ENCODE measurements at regions not wholly inside any gene's neighbourhood (a gene's known extent, or its start where the extent isn't known, plus 50 kb on each side); places are given as distances from the start of the nearest gene placed in this dataset.

GRCh38 chr7:121480058-121480457, 84.0 kb upstream of the FAM3C start:
- WGBS, 2 experiments (ENCODE audit: insufficient coverage in 2 of 2): 0 to 33% methylated on average over 1 to 2 of the region's 2 CpGs
- H3K4me3 ChIP-seq (ENCODE audit: extremely low read depth, insufficient read depth, low read length, poor library complexity, severe bottlenecking): no peak overlapping the region
- H3K4me1 ChIP-seq (ENCODE audit: control insufficient read depth, insufficient read depth, low read length, poor library complexity, severe bottlenecking): peaks cover 17% of the 10 kb centered on the region
- no peaks in the 10 kb centered on the region for H3K36me3 ChIP-seq (ENCODE audit: control insufficient read depth, insufficient read depth, low read length)
- peak overlapping the region; percentile 91 for H3K27ac ChIP-seq (ENCODE audit: low read depth, low read length, severe bottlenecking)
- H3K9me3 ChIP-seq (ENCODE audit: control insufficient read depth, low read length): no peaks in the 10 kb centered on the region

- Histone ChIP-seq H3K27ac (ENCODE audit: low read depth, low read length, severe bottlenecking) (no peak overlapping the region), H3K4me3 (ENCODE audit: extremely low read depth, insufficient read depth, low read length, poor library complexity, severe bottlenecking) (no peak overlapping the region)
- WGBS, 2 experiments (ENCODE audit: insufficient coverage in 2 of 2): 100% methylated on average over 1 of the region's 5 CpGs; no CpG with 5 or more reads in 1 of the 2 experiments
Observed at GRCh38 chr7:121479466-121479865, 83.4 kb upstream of the FAM3C start.

DNA sequence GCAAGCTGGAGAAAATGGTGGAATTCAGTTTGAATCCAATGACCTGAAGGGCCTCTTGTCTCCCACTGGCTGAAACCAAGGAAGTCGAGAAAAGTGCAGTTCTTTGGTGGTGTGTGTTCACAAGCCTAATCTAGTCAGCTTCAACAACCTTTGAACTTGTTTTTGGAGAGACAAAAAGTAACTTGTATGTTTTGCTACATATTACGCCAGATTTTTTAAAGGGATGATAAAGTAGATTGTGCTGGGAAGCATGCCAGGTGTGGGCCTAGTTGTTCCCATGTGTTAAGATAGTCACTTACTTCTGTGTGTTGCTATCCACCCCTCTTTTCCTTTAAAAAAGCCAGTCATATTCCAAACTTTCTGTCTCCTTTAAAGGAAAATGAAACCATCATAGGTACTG, 79.7 kb upstream of the FAM3C start:
- WGBS, 2 experiments (ENCODE audit: insufficient coverage in 2 of 2): 100% methylated on average over 1 to 2 of the region's 2 CpGs

More at GRCh38 chr7:121479466-121479865, 83.4 kb upstream of the FAM3C start:
- H3K36me3 ChIP-seq (ENCODE audit: control insufficient read depth, insufficient read depth, low read length): no peaks in the 10 kb centered on the region
- peaks cover 17% of the 10 kb centered on the region for H3K4me1 ChIP-seq (ENCODE audit: control insufficient read depth, insufficient read depth, low read length, poor library complexity, severe bottlenecking)
- no peaks in the 10 kb centered on the region for H3K9me3 ChIP-seq (ENCODE audit: control insufficient read depth, low read length)

DNA sequence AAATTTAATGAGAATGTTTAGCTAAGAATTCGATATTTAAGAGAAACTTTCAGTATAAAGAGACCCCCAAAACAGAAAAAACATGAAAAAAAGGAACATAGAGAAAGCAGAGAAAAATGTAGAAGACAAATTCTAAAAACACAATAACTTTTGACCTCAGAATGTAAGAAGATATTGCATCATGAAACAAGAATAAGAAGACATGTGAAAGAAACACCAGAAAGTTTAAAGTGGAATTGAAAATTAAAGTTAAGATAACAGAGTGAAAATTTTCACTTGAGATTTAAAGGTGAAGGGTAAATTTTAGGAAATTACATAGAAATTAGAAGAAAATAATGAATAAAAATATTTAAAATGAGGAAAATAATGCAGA, 78.2 kb upstream of the FAM3C start:
- no CpG with 5 or more reads among the region's 1 CpG for WGBS, 2 experiments (ENCODE audit: insufficient coverage in 2 of 2)
- no peak overlapping the region for H3K4me3 ChIP-seq (ENCODE audit: extremely low read depth, insufficient read depth, low read length, poor library complexity, severe bottlenecking)
- no peak overlapping the region for H3K27ac ChIP-seq (ENCODE audit: low read depth, low read length, severe bottlenecking)
- H3K9me3 ChIP-seq (ENCODE audit: control insufficient read depth, low read length): no peaks in the 10 kb centered on the region
- no peaks in the 10 kb centered on the region for H3K36me3 ChIP-seq (ENCODE audit: control insufficient read depth, insufficient read depth, low read length)
- H3K4me1 ChIP-seq (ENCODE audit: control insufficient read depth, insufficient read depth, low read length, poor library complexity, severe bottlenecking): peaks cover 5% of the 10 kb centered on the region

More for the DNA sequence above, 79.7 kb upstream of the FAM3C start:
- peaks cover 16% of the 10 kb centered on the region for H3K4me1 ChIP-seq (ENCODE audit: control insufficient read depth, insufficient read depth, low read length, poor library complexity, severe bottlenecking)
- no peak overlapping the region for H3K27ac ChIP-seq (ENCODE audit: low read depth, low read length, severe bottlenecking)
- H3K4me3 ChIP-seq (ENCODE audit: extremely low read depth, insufficient read depth, low read length, poor library complexity, severe bottlenecking): no peak overlapping the region
- H3K36me3 ChIP-seq (ENCODE audit: control insufficient read depth, insufficient read depth, low read length): no peaks in the 10 kb centered on the region
- no peaks in the 10 kb centered on the region for H3K9me3 ChIP-seq (ENCODE audit: control insufficient read depth, low read length)

DNA sequence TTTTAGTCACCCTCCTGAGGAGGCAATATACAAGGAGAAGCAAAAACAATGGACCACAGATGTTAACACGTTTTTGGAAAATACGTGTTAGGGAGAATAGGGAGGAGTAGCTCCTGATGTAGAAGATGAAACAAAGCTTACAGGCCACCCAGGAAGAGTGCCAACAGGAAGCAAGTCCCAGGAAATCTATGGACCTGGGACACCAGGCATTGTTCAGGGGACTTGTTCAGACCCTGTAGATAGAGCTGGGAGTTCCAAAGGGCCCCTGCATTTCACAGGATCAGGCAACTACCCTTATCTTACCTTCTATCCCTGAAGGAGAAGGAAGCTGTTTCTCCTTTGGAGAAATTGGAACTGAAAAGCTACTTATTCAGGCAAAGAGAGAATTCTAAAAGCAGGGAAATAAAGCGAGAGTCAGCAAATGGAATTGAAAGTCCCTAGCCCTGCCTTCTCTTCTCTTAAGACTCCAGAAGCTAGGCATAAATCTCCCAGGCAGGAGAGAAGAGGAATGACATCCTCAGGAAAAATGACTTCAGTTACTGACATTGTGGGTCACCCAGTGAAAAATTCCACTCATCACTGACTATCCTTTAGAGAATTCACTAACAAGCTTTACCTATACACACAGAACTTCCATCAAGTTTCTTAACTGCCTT, 77.7 kb upstream of the FAM3C start:
- H3K27ac ChIP-seq (ENCODE audit: low read depth, low read length, severe bottlenecking): no peak overlapping the region
- H3K9me3 ChIP-seq (ENCODE audit: control insufficient read depth, low read length): no peaks in the 10 kb centered on the region
- WGBS, 2 experiments (ENCODE audit: insufficient coverage in 2 of 2): 68 to 73% methylated on average over 2 to 3 of the region's 3 CpGs
- no peak overlapping the region for H3K4me3 ChIP-seq (ENCODE audit: extremely low read depth, insufficient read depth, low read length, poor library complexity, severe bottlenecking)
- no peaks in the 10 kb centered on the region for H3K36me3 ChIP-seq (ENCODE audit: control insufficient read depth, insufficient read depth, low read length)
- peaks cover 3% of the 10 kb centered on the region for H3K4me1 ChIP-seq (ENCODE audit: control insufficient read depth, insufficient read depth, low read length, poor library complexity, severe bottlenecking)

DNA sequence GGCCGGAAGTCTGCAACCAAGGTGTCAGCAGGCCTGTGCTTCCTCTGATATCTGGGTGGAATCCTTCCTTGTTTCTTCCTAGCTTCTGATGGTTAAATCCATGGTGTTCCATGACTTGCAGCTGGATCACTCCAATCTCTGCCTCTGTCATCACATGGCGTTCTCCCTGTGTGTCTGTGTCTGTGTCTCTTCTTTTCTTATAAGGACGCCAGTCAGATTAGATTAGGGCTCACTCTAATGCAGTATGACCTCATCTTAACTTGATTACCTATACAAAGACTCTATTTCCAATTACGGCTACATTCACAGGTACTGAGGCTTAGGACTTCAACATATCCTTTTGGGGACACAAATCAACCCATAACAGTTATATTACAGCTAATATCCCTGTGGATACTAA, 70.3 kb upstream of the FAM3C start:
- Histone ChIP-seq H3K9me3 (ENCODE audit: control insufficient read depth, low read length) (no peaks in the 10 kb centered on the region), H3K36me3 (ENCODE audit: control insufficient read depth, insufficient read depth, low read length) (no peaks in the 10 kb centered on the region), H3K27ac (ENCODE audit: low read depth, low read length, severe bottlenecking) (no peak overlapping the region), H3K4me1 (ENCODE audit: control insufficient read depth, insufficient read depth, low read length, poor library complexity, severe bottlenecking) (no peaks in the 10 kb centered on the region), H3K4me3 (ENCODE audit: extremely low read depth, insufficient read depth, low read length, poor library complexity, severe bottlenecking) (no peak overlapping the region)
- 94 to 98% methylated on average over 4 of the region's 4 CpGs for WGBS, 2 experiments (ENCODE audit: insufficient coverage in 2 of 2)

GRCh38 chr7:121459148-121459547, 63.0 kb upstream of the FAM3C start:
- WGBS, 2 experiments (ENCODE audit: insufficient coverage in 2 of 2): 100% methylated on average over 2 of the region's 2 CpGs; no CpG with 5 or more reads in 1 of the 2 experiments
- no peaks in the 10 kb centered on the region for H3K9me3 ChIP-seq (ENCODE audit: control insufficient read depth, low read length)
- H3K4me1 ChIP-seq (ENCODE audit: control insufficient read depth, insufficient read depth, low read length, poor library complexity, severe bottlenecking): no peaks in the 10 kb centered on the region
- H3K4me3 ChIP-seq (ENCODE audit: extremely low read depth, insufficient read depth, low read length, poor library complexity, severe bottlenecking): no peak overlapping the region
- H3K27ac ChIP-seq (ENCODE audit: low read depth, low read length, severe bottlenecking): no peak overlapping the region
- no peaks in the 10 kb centered on the region for H3K36me3 ChIP-seq (ENCODE audit: control insufficient read depth, insufficient read depth, low read length)

DNA sequence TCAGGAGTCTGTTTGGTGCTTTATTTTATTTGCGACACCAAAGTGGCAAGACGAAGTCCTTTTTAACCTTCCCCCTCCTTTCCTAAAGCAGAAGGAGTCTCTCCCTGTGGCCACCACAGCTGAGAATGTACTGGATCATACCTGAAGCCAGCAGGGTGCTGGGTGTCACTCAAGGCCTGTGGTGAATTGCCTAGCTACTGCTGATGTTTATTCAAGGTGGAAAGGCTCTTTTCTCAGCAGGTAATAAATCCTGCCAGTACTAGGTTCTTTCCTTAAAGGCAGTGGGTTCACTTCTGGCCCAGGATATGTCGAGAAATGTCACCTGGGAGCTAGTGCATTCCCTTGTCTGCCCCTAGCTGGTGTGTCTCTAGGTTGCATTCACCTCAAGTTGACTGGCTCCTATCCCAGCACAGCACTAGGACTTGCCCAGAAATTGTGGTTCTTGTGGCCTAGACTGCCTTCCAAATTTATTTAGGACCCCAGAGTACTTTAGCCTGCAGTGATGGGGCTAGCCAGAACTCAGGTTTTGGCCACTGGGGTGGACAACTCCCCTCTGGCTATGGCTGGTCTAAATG, 60.8 kb upstream of the FAM3C start:
- 97 to 100% methylated on average over 1 to 3 of the region's 3 CpGs for WGBS, 2 experiments (ENCODE audit: insufficient coverage in 2 of 2)
- no peak overlapping the region for H3K4me3 ChIP-seq (ENCODE audit: extremely low read depth, insufficient read depth, low read length, poor library complexity, severe bottlenecking)
- H3K36me3 ChIP-seq (ENCODE audit: control insufficient read depth, insufficient read depth, low read length): no peaks in the 10 kb centered on the region
- no peak overlapping the region for H3K27ac ChIP-seq (ENCODE audit: low read depth, low read length, severe bottlenecking)
- no peaks in the 10 kb centered on the region for H3K9me3 ChIP-seq (ENCODE audit: control insufficient read depth, low read length)
- no peaks in the 10 kb centered on the region for H3K4me1 ChIP-seq (ENCODE audit: control insufficient read depth, insufficient read depth, low read length, poor library complexity, severe bottlenecking)

GRCh38 chr7:121456015-121456414, 59.9 kb upstream of the FAM3C start:
- Histone ChIP-seq H3K9me3 (ENCODE audit: control insufficient read depth, low read length) (no peaks in the 10 kb centered on the region), H3K4me1 (ENCODE audit: control insufficient read depth, insufficient read depth, low read length, poor library complexity, severe bottlenecking) (no peaks in the 10 kb centered on the region), H3K36me3 (ENCODE audit: control insufficient read depth, insufficient read depth, low read length) (no peaks in the 10 kb centered on the region), H3K27ac (ENCODE audit: low read depth, low read length, severe bottlenecking) (no peak overlapping the region), H3K4me3 (ENCODE audit: extremely low read depth, insufficient read depth, low read length, poor library complexity, severe bottlenecking) (no peak overlapping the region)
- WGBS, 2 experiments (ENCODE audit: insufficient coverage in 2 of 2): 91 to 100% methylated on average over 1 of the region's 1 CpG

GRCh38 chr7:121452389-121452788, 56.3 kb upstream of the FAM3C start:
- no peaks in the 10 kb centered on the region for H3K4me1 ChIP-seq (ENCODE audit: control insufficient read depth, insufficient read depth, low read length, poor library complexity, severe bottlenecking)
- no peaks in the 10 kb centered on the region for H3K9me3 ChIP-seq (ENCODE audit: control insufficient read depth, low read length)
- H3K4me3 ChIP-seq (ENCODE audit: extremely low read depth, insufficient read depth, low read length, poor library complexity, severe bottlenecking): no peak overlapping the region

GRCh38 chr7:121451367-121452094, 55.4 kb upstream of the FAM3C start:
- Histone ChIP-seq H3K36me3 (ENCODE audit: control insufficient read depth, insufficient read depth, low read length) (no peaks in the 10 kb centered on the region), H3K4me1 (ENCODE audit: control insufficient read depth, insufficient read depth, low read length, poor library complexity, severe bottlenecking) (no peaks in the 10 kb centered on the region), H3K27ac (ENCODE audit: low read depth, low read length, severe bottlenecking) (no peak overlapping the region), H3K4me3 (ENCODE audit: extremely low read depth, insufficient read depth, low read length, poor library complexity, severe bottlenecking) (no peak overlapping the region), H3K9me3 (ENCODE audit: control insufficient read depth, low read length) (no peaks in the 10 kb centered on the region)
- WGBS, 2 experiments (ENCODE audit: insufficient coverage in 2 of 2): 100% methylated on average over 2 of the region's 5 CpGs; no CpG with 5 or more reads in 1 of the 2 experiments

More at GRCh38 chr7:121452389-121452788, 56.3 kb upstream of the FAM3C start:
- no peaks in the 10 kb centered on the region for H3K36me3 ChIP-seq (ENCODE audit: control insufficient read depth, insufficient read depth, low read length)
- H3K27ac ChIP-seq (ENCODE audit: low read depth, low read length, severe bottlenecking): no peak overlapping the region

All from mesodermal cell (in vitro differentiated cells).